NT2/D1 (cell line): ENCODE measurements at regions not wholly inside any gene's neighbourhood (a gene's known extent, or its start where the extent isn't known, plus 50 kb on each side); places are given as distances from the start of the nearest gene placed in this dataset.

Experiments
- DNase-seq: peaks from one replicate; pipeline ENCODE4 v3.0.0-alpha.2; 2011; ENCODE audit warnings: low read depth, low spot score
- H3K27me3 ChIP-seq: 2 replicates; pipeline ENCODE4 v1.6.0; 2011; ENCODE audit warnings: mild to moderate bottlenecking; ENCODE audit not compliant: insufficient read length, insufficient read depth
- H3K36me3 ChIP-seq: 2 replicates; pipeline ENCODE4 v1.6.1; 2011; ENCODE audit warnings: mild to moderate bottlenecking, low read length, mixed read lengths; ENCODE audit not compliant: insufficient read depth, insufficient read length
- H3K4me1 ChIP-seq: 2 replicates; pipeline ENCODE4 v1.5.1; 2011; ENCODE audit not compliant: insufficient read depth, insufficient read length
- H3K4me3 ChIP-seq: 2 replicates; pipeline ENCODE4 v1.5.1; 2011; ENCODE audit warnings: low read depth; ENCODE audit not compliant: insufficient read length
- H3K9ac ChIP-seq: 2 replicates; pipeline ENCODE4 v1.6.0; 2011; ENCODE audit warnings: low read depth; ENCODE audit not compliant: insufficient read length
- H3K9me3 ChIP-seq: 2 replicates; pipeline ENCODE4 v1.5.1; 2011; ENCODE audit warnings: mild to moderate bottlenecking, low read length; ENCODE audit not compliant: insufficient read depth
- SUZ12 ChIP-seq: IDR thresholded peaks from 2 replicates; pipeline ENCODE4 v1.6.1; 2011; ENCODE audit not compliant: insufficient read length, insufficient read depth; ENCODE audit errors: extremely low read depth
- YY1 ChIP-seq: IDR thresholded peaks from 2 replicates; pipeline ENCODE4 v1.6.1; 2011; ENCODE audit not compliant: insufficient read length, insufficient read depth
- ZNF274 ChIP-seq: IDR thresholded peaks from 2 replicates; pipeline ENCODE4 v1.6.1; 2011; ENCODE audit warnings: mild to moderate bottlenecking, low read depth, low read length

- TF ChIP-seq ZNF274 (no peak), SUZ12 (no peak), YY1 (no peak)
These were observed 145.4 kb upstream of the HAND2 start for GRCh38 chr4:173675446-173675845.

GRCh38 chr4:173669460-173670179, 139.6 kb upstream of the HAND2 start:
- no peaks in the 10 kb centered on the region for H3K4me1 ChIP-seq
- TF ChIP-seq ZNF274 (no peak), SUZ12 (no peak)
- H3K9ac ChIP-seq: no peak overlapping the region
- no peaks in the 10 kb centered on the region for H3K36me3 ChIP-seq
- no peaks in the 10 kb centered on the region for H3K27me3 ChIP-seq
- H3K9me3 ChIP-seq: no peaks in the 10 kb centered on the region
- DNase-seq: no peak
- no peak overlapping the region for H3K4me3 ChIP-seq

More at GRCh38 chr4:173675446-173675845, 145.4 kb upstream of the HAND2 start:
- no peak overlapping the region for H3K9ac ChIP-seq
- no peaks in the 10 kb centered on the region for H3K4me1 ChIP-seq
- no peaks in the 10 kb centered on the region for H3K9me3 ChIP-seq
- no peaks in the 10 kb centered on the region for H3K27me3 ChIP-seq
- no peaks in the 10 kb centered on the region for H3K36me3 ChIP-seq
- DNase-seq: no peak
- no peak overlapping the region for H3K4me3 ChIP-seq

GRCh38 chr4:173661001-173661400, 131.0 kb upstream of the HAND2 start:
- Histone ChIP-seq H3K36me3 (no peaks in the 10 kb centered on the region), H3K27me3 (no peaks in the 10 kb centered on the region), H3K9me3 (no peaks in the 10 kb centered on the region), H3K4me1 (no peaks in the 10 kb centered on the region), H3K4me3 (no peak overlapping the region), H3K9ac (no peak overlapping the region)
- DNase-seq: no peak
- TF ChIP-seq YY1 (no peak), ZNF274 (no peak), SUZ12 (no peak)

- TF ChIP-seq SUZ12: no peak
- no peak for TF ChIP-seq ZNF274
- TF ChIP-seq YY1: no peak
- no peaks in the 10 kb centered on the region for H3K4me1 ChIP-seq
- H3K36me3 ChIP-seq: no peaks in the 10 kb centered on the region
- H3K9me3 ChIP-seq: no peaks in the 10 kb centered on the region
- H3K4me3 ChIP-seq: no peak overlapping the region
- no peak for DNase-seq
- H3K9ac ChIP-seq: no peak overlapping the region
- no peaks in the 10 kb centered on the region for H3K27me3 ChIP-seq
These were observed 126.9 kb upstream of the HAND2 start for GRCh38 chr4:173656898-173657297.

- Histone ChIP-seq H3K9me3 (no peaks in the 10 kb centered on the region), H3K27me3 (no peaks in the 10 kb centered on the region), H3K4me3 (no peak overlapping the region), H3K36me3 (no peaks in the 10 kb centered on the region), H3K4me1 (no peaks in the 10 kb centered on the region), H3K9ac (no peak overlapping the region)
- no peak for DNase-seq
- no peak for TF ChIP-seq YY1
- TF ChIP-seq ZNF274: no peak
- no peak for TF ChIP-seq SUZ12
These were observed 122.4 kb upstream of the HAND2 start for GRCh38 chr4:173652283-173652931.

- H3K36me3 ChIP-seq: no peaks in the 10 kb centered on the region
- H3K9me3 ChIP-seq: no peaks in the 10 kb centered on the region
- no peaks in the 10 kb centered on the region for H3K4me1 ChIP-seq
- no peak overlapping the region for H3K4me3 ChIP-seq
- DNase-seq: no peak
- TF ChIP-seq ZNF274 (no peak), YY1 (no peak), SUZ12 (no peak)
- no peaks in the 10 kb centered on the region for H3K27me3 ChIP-seq
- H3K9ac ChIP-seq: no peak overlapping the region
These were observed 121.7 kb upstream of the HAND2 start for GRCh38 chr4:173651651-173652282.

- Histone ChIP-seq H3K36me3 (no peaks in the 10 kb centered on the region), H3K27me3 (no peaks in the 10 kb centered on the region), H3K9me3 (no peaks in the 10 kb centered on the region), H3K4me1 (no peaks in the 10 kb centered on the region), H3K9ac (no peak overlapping the region), H3K4me3 (no peak overlapping the region)
- TF ChIP-seq YY1 (no peak), SUZ12 (no peak), ZNF274 (no peak)
- no peak for DNase-seq
These were observed 117.9 kb upstream of the HAND2 start for GRCh38 chr4:173647902-173648301.
